ENCODE measurements at regions not wholly inside any gene's neighbourhood (a gene's known extent, or its start where the extent isn't known, plus 50 kb on each side); places are given as distances from the start of the nearest gene placed in this dataset.
A peak's percentile ranks its signal among the peaks of the same experiment; 100 is the strongest.
"Not testable (repeated sequence)": the region's sequence is repeated elsewhere in the genome, so short reads cannot be mapped to it uniquely, and the experiment has no call there.

DNA sequence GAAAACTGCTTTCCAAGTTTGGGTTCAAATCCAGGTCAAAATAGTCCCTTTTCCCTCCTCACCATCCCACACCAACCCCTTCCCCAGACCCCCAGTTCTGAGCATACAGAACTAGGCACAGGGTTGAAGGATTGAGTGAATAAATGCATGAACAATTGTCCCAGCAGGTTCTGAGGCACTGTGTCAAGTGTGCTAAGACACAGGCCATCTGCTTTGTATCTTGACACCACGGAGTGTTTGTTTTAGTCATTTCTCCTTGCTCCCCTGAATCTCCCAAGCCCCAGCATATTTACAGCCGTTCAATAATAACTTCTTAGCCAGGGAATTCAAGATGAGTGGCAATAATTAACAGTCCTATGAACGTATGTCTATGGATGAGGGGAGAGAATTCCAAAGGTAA is 102.8 kb upstream of the JARID2 start:
- DNase-seq (ENCODE audit: low read depth), result no peak

DNA sequence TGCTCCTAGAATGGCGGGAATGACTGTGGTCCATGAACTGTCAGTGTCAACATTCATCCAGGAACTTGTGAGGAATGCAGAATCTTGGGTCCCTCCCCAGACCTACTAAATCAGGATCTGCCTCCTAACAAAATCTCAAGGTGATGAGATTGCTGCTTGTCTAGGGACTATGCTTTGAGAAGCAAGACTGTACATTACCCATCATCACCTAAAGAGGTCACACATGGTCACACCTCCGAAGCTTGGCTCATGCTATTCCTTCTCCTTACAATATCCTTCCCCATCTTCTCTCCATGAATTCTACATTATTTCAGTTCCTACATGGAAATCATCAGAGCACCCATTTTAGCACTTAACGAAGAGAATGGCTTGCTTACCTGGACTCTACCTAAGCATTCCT is 102.3 kb upstream of the JARID2 start:
- no peak for DNase-seq (ENCODE audit: low read depth)

- no peak for DNase-seq (ENCODE audit: low read depth)
Observed at GRCh38 chr6:15145821-15146220, 100.0 kb upstream of the JARID2 start.

GRCh38 chr6:15147827-15148226 is 98.0 kb upstream of the JARID2 start:
- DNase-seq (ENCODE audit: low read depth), result no peak

DNA sequence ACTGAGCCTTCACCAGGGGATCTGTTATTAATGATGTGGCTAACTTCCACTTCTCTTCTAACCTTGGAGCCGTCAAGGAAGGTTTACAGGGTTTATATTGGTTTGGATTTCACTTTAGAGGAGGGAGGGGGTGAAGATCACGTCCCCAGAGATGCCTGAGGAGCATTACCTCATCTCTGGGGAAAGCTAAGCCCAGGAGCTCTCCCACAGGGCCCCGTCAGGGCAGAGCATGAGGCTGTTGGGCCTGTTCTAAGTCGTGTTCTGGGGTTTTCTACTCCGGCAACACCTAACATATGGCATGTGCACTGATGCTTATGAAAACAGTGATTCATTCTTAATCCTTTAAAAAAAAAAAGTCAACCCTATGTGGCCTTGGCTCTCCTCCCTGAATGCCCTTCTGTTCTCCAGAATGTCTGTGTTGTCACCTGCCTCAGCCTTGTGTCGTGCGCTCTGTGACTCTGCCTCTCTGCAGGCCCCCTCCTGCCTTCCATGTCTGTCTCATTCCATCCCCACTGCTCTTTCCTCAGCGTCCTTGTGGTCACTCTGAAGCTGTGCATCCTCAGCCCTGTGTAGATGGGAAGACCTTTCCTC is 97.4 kb upstream of the JARID2 start:
- peak; percentile 27 for DNase-seq (ENCODE audit: low read depth)

GRCh38 chr6:15150207-15150606 is 95.7 kb upstream of the JARID2 start:
- DNase-seq (ENCODE audit: low read depth), result no peak

DNA sequence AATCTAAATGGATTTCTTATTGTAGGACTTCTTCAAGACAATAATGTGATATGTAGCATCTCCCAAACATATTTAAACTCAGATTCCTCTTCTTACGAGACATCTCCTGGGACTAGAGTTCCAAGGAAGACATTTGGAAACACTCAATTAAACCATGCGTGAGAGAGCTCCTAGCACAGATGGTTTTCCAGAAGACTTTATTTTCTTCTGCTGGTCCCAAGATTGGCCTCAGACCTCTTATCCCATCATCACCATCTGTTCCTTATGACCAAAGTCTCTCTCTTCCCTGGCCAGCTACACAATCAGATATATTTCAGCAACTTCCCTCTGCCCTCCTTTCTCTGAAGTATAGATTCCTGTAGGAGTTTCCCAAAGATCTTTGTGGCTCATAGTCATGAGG is 93.2 kb upstream of the JARID2 start:
- DNase-seq (ENCODE audit: low read depth), result peak; percentile 23

DNA sequence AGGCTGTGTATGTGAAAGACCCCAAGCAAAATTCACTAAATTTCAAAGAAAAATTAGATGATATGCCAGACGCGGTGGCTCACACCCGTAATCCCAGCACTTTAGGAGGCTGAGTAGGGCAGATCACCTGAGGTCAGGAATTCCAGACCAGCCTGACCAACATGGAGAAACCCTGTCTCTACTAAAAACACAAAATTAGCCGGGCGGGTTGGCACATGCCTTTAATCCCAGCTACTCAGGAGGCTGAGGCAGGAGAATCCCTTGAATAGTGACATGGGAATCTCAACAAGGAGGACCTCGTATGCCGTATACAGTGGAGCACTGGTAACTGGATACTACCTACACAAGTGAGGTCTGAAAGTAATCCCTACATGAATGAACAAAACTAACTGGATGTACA is 92.7 kb upstream of the JARID2 start:
- DNase-seq (ENCODE audit: low read depth), result no peak

- no peak for DNase-seq (ENCODE audit: low read depth)
Observed at GRCh38 chr6:15157479-15157878, 88.4 kb upstream of the JARID2 start.

DNA sequence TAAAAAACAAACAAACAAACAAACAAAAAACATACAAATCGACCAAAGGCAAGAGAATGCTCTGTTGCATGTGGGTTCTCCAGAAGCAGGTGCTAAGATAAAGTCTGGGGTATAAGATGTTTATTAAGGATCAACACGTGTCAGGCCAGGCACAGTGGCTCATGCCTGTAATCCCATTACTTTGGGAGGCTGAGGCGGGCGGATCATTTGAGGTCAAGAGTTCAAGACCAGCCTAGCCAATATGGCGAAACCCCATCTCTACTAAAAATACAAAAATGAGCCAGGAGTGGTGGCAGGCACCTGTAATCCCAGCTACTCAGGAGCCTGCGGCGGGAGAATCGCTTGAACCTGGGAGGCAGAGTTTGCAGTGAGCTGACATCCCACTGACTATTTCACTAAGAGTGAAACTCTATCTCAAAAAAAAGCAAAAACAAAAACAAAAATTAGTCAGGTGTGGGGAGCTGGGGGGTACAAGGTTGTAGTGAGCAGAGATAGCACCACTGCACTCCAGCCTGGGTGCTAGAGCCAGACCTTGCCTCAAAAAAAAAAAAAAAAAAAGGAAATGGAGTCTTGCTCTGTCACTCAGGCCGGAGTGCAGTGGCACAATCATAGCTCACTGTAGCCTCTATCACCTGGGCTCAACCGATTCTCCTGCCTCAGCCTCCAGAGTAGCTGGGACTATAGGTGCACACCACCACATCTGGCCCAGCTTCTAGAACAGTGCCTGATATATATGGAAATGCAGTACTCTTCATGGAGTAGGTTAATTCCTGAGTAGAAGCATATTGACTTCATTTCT is 86.8 kb upstream of the JARID2 start:
- DNase-seq (ENCODE audit: low read depth), result no peak

DNA sequence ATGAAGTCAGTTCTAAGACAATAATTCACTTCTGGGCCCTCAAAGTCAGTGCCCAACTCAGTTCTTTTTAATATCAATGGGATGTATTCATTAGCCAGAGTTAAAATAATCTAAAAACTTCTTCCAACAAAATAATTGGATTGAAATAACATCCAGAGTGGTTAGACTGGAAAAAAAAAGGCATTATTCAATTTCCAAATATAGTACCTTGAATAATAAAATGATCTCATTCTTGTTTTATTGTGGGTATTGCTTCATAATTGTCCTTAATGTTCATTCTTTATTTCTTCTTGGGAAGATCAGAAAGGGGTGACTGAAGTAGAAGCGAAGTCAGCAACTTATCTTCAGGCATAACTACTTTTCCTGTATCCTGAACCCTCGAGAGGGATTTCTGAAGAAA is 85.1 kb upstream of the JARID2 start:
- DNase-seq (ENCODE audit: low read depth), result peak; percentile 11

DNA sequence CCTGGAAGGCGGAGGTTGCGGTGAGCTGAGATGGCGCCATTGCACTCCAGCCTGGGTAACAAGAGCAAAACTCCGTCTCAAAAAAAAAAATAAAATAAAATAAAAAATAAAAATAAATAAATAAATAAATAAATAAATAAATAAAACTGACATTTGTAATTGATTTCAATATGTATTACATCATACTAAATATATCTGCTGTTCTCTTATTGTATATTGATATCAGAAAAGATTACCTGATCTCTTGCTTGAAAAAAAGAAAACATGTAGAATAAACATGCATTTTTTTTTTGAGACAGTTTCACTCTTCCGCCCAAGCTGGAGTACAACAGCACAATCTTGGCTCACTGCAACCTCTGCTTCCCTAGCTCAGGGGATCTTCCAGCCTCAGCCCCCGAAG is 81.0 kb upstream of the JARID2 start:
- not testable (repeated sequence) for DNase-seq (ENCODE audit: low read depth)

DNA sequence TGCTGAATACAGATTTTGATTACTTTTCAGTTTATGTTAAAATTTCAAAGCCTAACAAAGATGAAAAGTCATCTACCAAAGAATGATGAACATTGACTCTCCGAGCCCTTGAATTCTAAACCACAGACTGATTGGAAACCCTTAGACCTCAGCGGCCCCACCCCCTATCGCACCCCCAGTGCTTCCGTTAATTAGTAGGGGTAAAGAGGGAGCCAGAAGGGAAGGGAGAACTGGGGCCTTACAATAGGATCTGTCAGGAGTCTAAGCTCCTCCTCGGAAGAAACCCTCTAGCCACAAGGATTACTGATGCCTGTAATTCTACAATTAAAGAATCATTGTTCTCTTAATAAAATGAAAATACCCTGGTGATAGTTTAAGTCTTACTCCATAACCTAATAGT is 79.7 kb upstream of the JARID2 start:
- no peak for DNase-seq (ENCODE audit: low read depth)

DNA sequence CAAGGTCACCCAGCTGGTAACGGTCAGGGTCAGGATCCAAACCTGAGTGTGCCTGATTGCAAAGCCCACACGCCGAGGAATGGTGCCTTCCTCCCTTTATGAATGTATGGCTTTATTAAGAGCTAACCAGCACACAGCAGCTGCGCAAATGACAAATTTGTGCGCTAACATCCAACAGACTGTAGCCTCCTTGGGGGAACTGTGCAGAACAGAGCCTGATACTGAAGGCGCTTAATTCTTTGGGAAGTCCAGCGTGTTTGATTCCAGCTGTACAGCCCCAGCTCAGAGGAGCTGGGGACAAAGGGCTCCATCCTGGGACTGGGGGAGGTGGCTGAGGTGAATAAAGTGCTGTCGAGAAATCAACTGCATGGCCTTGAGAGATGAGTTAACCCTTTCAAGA is 75.7 kb upstream of the JARID2 start:
- no peak for DNase-seq (ENCODE audit: low read depth)

DNA sequence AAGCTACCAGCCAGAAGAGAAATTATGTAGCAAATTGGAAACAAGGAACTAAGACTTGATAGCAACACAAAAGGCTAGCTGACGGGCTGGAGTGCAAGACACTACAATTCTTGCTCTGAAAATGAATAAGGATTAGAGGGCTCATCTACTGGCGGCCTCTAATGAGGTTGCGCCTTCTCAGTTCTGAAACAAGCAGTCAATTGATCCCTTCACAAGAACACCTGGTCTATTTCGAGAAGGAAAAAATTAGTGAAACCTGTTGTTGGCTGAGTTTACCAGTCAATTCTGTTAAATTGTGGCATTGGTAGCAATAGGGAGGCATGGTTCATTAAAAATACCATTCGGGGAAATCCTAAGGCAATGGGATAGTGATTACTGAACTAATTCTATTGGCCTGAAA is 74.8 kb upstream of the JARID2 start:
- no peak for DNase-seq (ENCODE audit: low read depth)

DNA sequence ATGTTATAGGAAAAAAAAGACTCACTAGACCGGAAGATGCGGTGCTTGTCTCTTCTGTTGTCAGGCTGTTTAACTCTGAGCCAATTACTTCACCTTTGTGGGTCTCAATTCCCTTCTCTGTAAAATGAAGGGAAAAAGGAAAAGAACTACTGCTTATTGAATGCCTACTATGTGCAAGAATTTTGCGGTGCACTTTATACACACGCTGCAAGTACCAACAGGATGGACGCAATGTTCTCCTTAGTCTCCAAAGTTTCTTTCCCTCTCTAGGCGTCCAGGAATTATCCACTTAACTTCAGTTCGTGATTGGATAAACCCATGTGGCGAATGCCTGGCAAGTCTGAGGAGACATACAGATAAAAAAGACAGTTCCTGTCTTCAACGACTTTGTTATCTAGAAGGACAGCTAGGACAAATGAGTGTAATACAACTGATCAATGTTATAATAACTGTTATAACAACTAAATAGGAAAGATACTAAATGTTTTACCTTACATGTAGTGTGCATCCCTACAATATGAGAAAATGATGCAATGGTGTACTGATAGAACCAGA is 69.0 kb upstream of the JARID2 start:
- no peak for DNase-seq (ENCODE audit: low read depth)

GRCh38 chr6:15183979-15184378 is 61.9 kb upstream of the JARID2 start:
- no peak for DNase-seq (ENCODE audit: low read depth)

- DNase-seq (ENCODE audit: low read depth), result no peak
Observed at GRCh38 chr6:15184441-15184861, 61.4 kb upstream of the JARID2 start.

DNA sequence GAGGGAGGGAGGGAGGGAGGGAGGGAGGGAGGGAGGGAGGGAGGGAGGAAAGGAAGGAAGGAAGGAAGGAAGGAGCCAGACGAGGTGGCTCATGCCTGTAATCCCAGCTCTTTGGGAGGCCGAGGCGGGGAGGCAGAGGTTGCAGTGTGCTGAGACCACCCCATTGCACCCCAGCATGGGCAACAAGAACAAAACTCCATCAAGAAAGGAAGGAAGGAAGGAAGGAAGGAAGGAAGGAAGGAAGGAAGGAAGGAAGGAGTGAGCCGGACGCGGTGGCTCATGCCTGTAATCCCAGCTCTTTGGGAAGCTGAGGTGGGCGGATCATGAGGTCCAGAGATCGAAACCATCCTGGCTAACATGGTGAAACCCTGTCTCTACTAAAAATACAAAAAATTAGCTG is 60.8 kb upstream of the JARID2 start:
- DNase-seq (ENCODE audit: low read depth), result not testable (repeated sequence)

- not testable (repeated sequence) for DNase-seq (ENCODE audit: low read depth)
Observed at GRCh38 chr6:15193451-15193850, 52.4 kb upstream of the JARID2 start.

DNA sequence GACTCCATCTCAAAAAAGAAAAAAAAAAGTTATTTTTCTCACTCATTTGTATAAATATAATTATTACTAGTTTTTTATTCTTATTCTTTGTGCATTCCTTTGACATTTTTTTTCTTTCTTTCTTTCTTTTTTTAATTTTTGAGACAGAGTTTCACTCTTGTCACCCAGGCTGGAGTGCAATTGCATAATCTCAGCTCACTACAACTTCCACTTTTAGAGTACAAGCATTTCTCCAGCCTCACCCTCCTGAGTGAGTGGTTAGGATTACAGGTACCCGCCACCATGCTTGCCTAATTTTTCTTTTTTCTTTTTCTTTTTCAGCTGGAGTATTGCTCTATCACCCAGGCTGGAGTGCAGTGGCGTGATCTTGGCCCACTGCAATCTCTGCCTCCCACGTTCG is 51.4 kb upstream of the JARID2 start:
- DNase-seq (ENCODE audit: low read depth), result no peak

Measured in GM04503 (cell line).